ENCODE measurements at regions not wholly inside any gene's neighbourhood (a gene's known extent, or its start where the extent isn't known, plus 50 kb on each side); places are given as distances from the start of the nearest gene placed in this dataset.
A peak's percentile ranks its signal among the peaks of the same experiment; 100 is the strongest.

- no peak for DNase-seq (ENCODE audit: low spot score)
Observed at GRCh38 chr13:73794755-73795154, 339.4 kb downstream of the KLF12 start.

GRCh38 chr13:73793361-73793760 is 340.8 kb downstream of the KLF12 start:
- DNase-seq (ENCODE audit: low spot score) = no peak

GRCh38 chr13:73792796-73793195 is 341.4 kb downstream of the KLF12 start:
- no peak for DNase-seq (ENCODE audit: low spot score)

GRCh38 chr13:73782450-73783449 is 351.5 kb downstream of the KLF12 start:
- no peak for DNase-seq (ENCODE audit: low spot score)

- DNase-seq (ENCODE audit: low spot score) = no peak
Observed at GRCh38 chr13:73781384-73781783, 352.8 kb downstream of the KLF12 start.

GRCh38 chr13:73779881-73780280 is 354.3 kb downstream of the KLF12 start:
- no peak for DNase-seq (ENCODE audit: low spot score)

- no peak for DNase-seq (ENCODE audit: low spot score)
Observed at GRCh38 chr13:73778242-73778864, 355.9 kb downstream of the KLF12 start.

GRCh38 chr13:73777134-73777533 is 357.1 kb downstream of the KLF12 start:
- no peak for DNase-seq (ENCODE audit: low spot score)

GRCh38 chr13:73776151-73776785 is 357.9 kb downstream of the KLF12 start:
- no peak for DNase-seq (ENCODE audit: low spot score)

- DNase-seq (ENCODE audit: low spot score) = no peak
Observed at GRCh38 chr13:73773168-73773549, 361.0 kb downstream of the KLF12 start.

- DNase-seq (ENCODE audit: low spot score) = no peak
Observed at GRCh38 chr13:73772449-73773167, 361.6 kb downstream of the KLF12 start.

GRCh38 chr13:73767747-73768315 is 366.4 kb downstream of the KLF12 start:
- DNase-seq (ENCODE audit: low spot score) = peak; percentile 38

- no peak for DNase-seq (ENCODE audit: low spot score)
Observed at GRCh38 chr13:73767191-73767741, 366.9 kb downstream of the KLF12 start.

GRCh38 chr13:73765651-73766384 is 368.4 kb downstream of the KLF12 start:
- DNase-seq (ENCODE audit: low spot score) = peak; percentile 76

GRCh38 chr13:73759434-73759833 is 374.8 kb downstream of the KLF12 start:
- DNase-seq (ENCODE audit: low spot score) = no peak

- DNase-seq (ENCODE audit: low spot score) = no peak
Observed at GRCh38 chr13:73757481-73758233, 376.5 kb downstream of the KLF12 start.

- peak; percentile 44 for DNase-seq (ENCODE audit: low spot score)
Observed at GRCh38 chr13:73754727-73755292, 379.4 kb downstream of the KLF12 start.

- no peak for DNase-seq (ENCODE audit: low spot score)
Observed at GRCh38 chr13:73754241-73754640, 380.0 kb downstream of the KLF12 start.

- no peak for DNase-seq (ENCODE audit: low spot score)
Observed at GRCh38 chr13:73751290-73751689, 382.9 kb downstream of the KLF12 start.

- DNase-seq (ENCODE audit: low spot score) = no peak
Observed at GRCh38 chr13:73748404-73748803, 385.8 kb downstream of the KLF12 start.
